ENCODE measurements at regions not wholly inside any gene's neighbourhood (a gene's known extent, or its start where the extent isn't known, plus 50 kb on each side); places are given as distances from the start of the nearest gene placed in this dataset.

DNA sequence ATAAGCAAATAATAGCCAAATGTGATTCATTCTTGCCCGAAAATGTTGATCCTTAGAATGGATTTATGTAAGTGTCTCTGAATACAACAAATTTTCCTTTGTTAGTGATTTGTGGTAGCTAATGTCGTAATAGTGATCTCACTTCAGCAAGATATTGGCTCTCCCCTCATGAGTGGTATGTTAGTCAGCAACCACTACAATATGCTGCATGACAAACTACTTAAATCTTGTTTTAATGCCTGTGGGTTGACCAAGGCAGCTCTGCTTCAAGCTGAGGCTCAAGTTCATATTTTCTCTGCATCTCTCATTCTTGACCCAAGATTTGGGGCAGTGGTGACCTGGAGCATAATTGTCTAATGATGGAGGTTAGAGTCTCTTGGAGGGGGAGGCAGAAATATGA, 49.8 kb upstream of the GALNT15 start:
- H3K4me3 ChIP-seq (ENCODE audit: low read depth, low read length): no peak overlapping the region
- TF ChIP-seq, protein P1, sequence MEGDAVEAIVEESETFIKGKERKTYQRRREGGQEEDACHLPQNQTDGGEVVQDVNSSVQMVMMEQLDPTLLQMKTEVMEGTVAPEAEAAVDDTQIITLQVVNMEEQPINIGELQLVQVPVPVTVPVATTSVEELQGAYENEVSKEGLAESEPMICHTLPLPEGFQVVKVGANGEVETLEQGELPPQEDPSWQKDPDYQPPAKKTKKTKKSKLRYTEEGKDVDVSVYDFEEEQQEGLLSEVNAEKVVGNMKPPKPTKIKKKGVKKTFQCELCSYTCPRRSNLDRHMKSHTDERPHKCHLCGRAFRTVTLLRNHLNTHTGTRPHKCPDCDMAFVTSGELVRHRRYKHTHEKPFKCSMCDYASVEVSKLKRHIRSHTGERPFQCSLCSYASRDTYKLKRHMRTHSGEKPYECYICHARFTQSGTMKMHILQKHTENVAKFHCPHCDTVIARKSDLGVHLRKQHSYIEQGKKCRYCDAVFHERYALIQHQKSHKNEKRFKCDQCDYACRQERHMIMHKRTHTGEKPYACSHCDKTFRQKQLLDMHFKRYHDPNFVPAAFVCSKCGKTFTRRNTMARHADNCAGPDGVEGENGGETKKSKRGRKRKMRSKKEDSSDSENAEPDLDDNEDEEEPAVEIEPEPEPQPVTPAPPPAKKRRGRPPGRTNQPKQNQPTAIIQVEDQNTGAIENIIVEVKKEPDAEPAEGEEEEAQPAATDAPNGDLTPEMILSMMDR (IDR thresholded peaks at IDR 0.05; ENCODE audit: control insufficient read depth, extremely low read depth, insufficient read depth): no peak
- no peak for DNase-seq (ENCODE audit: low read depth)

Data from LNCaP clone FGC (cell line).